AG10803 (cell line): ENCODE measurements at regions not wholly inside any gene's neighbourhood (a gene's known extent, or its start where the extent isn't known, plus 50 kb on each side); places are given as distances from the start of the nearest gene placed in this dataset.

Source experiments
- DNase-seq: peaks from one replicate; pipeline ENCODE4 v3.0.0; 2010; ENCODE audit warnings: low read depth
- H3K4me3 ChIP-seq: 2 replicates; pipeline ENCODE4 v1.5.1; 2011; ENCODE audit warnings: mild to moderate bottlenecking, low read length, control low read depth
- TF ChIP-seq, protein P1 (sequence below): conservative IDR thresholded peaks from 2 replicates; pipeline ENCODE4 v1.5.1; 2011; ENCODE audit warnings: mild to moderate bottlenecking, low read length, control low read depth, inconsistent platforms

DNA sequence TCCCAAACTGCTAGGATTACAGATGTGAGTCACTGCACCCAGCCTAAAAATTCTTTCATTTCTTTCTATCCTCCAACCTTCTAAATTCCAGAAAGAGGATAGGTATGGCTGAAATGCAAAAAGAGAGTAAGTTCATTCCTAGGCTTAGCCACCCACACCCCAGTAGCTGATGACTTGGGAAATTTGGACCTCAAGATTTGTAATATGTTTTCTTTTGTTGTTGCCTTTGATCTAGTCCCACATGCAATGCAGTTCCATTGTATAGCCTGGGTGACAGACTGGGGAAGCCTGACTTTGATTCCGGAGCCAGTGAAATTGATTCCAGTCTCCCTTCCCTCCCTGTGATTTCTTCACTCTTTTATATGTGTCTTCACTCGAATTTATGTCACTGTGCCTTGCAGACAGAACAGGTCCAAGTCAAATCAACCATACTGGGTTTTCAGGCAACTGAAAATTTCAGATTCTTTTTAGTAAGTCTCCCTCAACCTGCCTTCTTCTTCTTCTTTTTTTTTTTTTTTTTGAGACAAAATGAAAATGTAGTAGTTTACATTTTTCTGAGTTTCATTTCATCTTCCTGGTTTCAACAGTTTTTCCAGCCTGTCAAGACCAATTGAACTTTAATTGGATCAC, 176.2 kb upstream of the RBPJ start:
- TF ChIP-seq, protein P1, sequence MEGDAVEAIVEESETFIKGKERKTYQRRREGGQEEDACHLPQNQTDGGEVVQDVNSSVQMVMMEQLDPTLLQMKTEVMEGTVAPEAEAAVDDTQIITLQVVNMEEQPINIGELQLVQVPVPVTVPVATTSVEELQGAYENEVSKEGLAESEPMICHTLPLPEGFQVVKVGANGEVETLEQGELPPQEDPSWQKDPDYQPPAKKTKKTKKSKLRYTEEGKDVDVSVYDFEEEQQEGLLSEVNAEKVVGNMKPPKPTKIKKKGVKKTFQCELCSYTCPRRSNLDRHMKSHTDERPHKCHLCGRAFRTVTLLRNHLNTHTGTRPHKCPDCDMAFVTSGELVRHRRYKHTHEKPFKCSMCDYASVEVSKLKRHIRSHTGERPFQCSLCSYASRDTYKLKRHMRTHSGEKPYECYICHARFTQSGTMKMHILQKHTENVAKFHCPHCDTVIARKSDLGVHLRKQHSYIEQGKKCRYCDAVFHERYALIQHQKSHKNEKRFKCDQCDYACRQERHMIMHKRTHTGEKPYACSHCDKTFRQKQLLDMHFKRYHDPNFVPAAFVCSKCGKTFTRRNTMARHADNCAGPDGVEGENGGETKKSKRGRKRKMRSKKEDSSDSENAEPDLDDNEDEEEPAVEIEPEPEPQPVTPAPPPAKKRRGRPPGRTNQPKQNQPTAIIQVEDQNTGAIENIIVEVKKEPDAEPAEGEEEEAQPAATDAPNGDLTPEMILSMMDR, result no peak
- DNase-seq, result peak; percentile 64
- H3K4me3 ChIP-seq, result no peak overlapping the region

DNA sequence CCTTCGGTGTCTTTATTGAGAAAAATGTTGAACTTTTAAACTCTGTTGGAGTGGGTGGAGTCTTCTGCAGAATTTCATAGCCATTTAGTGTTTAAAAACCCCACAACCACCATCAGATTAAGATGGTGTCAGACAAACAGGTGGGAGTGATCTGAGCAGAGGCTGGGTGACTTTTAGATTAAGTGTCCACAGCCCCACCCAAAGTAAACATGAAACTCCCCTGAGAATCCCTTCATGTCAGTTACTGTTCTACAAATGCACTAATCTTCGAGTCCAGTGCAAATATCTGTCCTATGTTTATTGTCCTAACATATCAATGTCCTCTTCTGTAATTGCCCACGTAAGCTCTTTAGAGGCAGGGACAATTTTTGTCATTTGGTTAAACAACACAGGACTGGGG, 175.6 kb upstream of the RBPJ start:
- no peak overlapping the region for H3K4me3 ChIP-seq
- TF ChIP-seq, protein P1, result no peak
- no peak for DNase-seq

DNA sequence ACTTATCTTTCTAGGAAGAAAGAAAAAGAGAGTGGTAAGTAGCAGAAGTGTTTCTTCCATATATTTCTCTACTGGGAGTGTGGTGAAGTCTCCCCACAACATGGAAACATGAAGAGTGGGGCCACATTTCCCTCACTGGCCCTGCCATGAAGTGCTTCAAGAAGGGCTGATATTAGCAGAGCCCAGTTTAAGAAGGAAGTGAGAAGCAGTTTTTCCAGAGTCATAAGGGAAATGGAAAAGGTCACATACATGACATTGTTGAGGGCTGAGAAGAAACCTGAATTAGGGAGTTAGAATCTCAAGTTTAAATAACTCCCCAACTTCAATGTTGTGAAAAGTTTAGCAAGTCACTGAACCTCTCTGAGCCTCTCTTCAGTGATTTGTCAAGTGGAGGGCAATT, 171.9 kb upstream of the RBPJ start:
- TF ChIP-seq, protein P1, result no peak
- no peak overlapping the region for H3K4me3 ChIP-seq
- DNase-seq, result no peak

DNA sequence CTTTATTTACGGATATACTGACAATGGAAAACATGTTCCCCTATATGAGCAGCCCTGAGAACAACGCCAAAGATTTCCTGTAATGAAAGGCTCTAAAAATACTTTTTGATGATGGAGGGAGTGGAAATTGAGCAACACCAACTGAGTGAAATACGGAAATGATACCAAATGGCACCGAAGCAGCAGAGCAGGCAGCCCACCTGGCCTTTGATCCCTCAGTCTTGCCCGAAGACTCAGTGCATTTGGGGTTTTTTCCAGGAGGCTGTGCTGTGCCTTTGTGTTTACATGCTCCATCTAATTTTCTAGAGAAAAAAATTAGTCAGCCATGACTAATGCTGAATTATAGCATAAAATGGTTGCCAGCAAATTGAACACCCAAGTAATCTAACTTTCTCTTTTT, 169.9 kb upstream of the RBPJ start:
- no peak overlapping the region for H3K4me3 ChIP-seq
- no peak for DNase-seq
- TF ChIP-seq, protein P1, result no peak

DNA sequence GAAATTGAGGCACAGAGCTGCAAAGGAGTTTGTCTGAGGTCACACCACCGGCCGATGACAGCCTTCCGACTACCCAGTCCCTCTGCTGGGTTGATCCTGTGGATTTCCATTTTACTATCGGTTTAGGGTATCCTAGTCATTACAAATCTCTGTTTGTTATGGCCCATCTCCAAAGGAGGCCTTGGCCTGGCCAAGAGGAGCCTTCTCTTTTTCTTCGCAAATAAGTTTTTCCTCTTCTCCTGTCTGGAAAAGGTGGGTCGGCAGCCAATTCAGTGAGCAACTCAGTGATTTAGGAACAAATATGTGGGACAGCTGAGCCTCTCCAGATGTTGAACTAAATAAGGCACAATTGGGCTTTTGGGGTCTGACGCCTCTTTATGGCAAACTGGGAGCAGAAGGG, 169.2 kb upstream of the RBPJ start:
- H3K4me3 ChIP-seq, result no peak overlapping the region
- TF ChIP-seq, protein P1, result no peak
- DNase-seq, result no peak

DNA sequence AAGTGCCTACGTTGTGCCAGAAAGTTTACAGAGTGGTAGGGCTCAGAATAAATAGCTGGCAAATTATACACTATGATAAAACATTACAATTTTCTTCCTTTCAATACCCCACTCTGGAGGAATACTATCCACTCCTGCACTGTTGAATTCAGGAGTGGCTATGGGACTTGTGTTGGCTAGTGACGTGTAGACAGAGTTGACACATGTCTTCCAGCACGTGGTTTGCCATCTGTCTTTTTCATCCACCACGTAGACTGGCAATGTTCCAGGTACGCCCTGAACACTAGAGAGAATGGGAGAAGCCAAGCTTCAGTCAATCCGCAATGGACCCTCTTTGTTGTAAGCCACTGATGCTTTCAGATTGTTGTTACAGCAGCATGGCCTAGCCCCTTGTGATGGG, 168.8 kb upstream of the RBPJ start:
- TF ChIP-seq, protein P1, result no peak
- DNase-seq, result no peak
- no peak overlapping the region for H3K4me3 ChIP-seq

DNA sequence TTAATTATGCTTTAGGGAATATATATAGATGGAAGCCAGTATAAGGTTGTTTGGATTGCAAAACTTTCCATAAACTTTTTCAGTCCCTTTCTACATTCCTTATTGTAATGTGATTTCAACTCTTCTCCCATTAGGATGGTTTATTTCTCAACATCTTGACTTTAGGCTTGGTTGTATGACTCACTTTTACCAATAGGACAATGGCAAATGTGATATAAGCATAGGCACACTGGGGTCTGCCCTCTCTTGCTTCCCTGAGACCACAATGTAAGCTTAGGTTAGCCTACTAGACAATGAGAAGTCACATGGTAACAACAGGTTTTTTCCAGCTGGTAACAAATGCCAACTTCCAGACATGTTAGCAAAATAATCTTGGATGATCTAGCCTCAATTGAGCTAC, 163.3 kb upstream of the RBPJ start:
- DNase-seq, result no peak
- TF ChIP-seq, protein P1, result no peak
- H3K4me3 ChIP-seq, result no peak overlapping the region
